Stimulated activated naive B cell treated with anti-CD40 and anti-IgM and Interleukin-4, amounts not matched to agents 10 μg/mL and 1 μg/mL and 100 μg/mL, for 72 hours (primary cell): ENCODE measurements at regions not wholly inside any gene's neighbourhood (a gene's known extent, or its start where the extent isn't known, plus 50 kb on each side); places are given as distances from the start of the nearest gene placed in this dataset.

Source experiments
- ATAC-seq, 2 donors: fragments of 150-1000 bp; cut with Tn5 transposase; replicated peaks; 2 replicates each; pipeline ENCODE4 v1.10.0; 2021; ENCODE audit warnings: moderate library complexity in 1 of 2
- DNase-seq: peaks from one replicate; pipeline ENCODE4 v3.0.0; 2021
- H3K27ac Mint-ChIP-seq: one replicate; pipeline ENCODE4 v1.8.0; 2022; ENCODE audit warnings: mild to moderate bottlenecking, mixed read lengths
- H3K27me3 Mint-ChIP-seq, 2 donors: one replicate each; pipeline ENCODE4 v1.8.0; 2022; ENCODE audit warnings: mixed read lengths in 2 of 2
- H3K36me3 Mint-ChIP-seq, 2 donors: one replicate each; pipeline ENCODE4 v1.8.0; 2022; ENCODE audit warnings: mixed read lengths in 2 of 2, mild to moderate bottlenecking in 1 of 2
- H3K4me1 Mint-ChIP-seq, 2 donors: one replicate each; pipeline ENCODE4 v1.8.0; 2022; ENCODE audit warnings: mixed read lengths in 2 of 2, mild to moderate bottlenecking in 1 of 2
- H3K4me3 Mint-ChIP-seq, 2 donors: one replicate each; pipeline ENCODE4 v1.8.0; 2022; ENCODE audit warnings: mild to moderate bottlenecking in 2 of 2, mixed read lengths in 2 of 2, moderate library complexity in 1 of 2
- H3K9me3 Mint-ChIP-seq, 2 donors: one replicate each; pipeline ENCODE4 v1.8.0; 2022; ENCODE audit warnings: mixed read lengths in 2 of 2, mild to moderate bottlenecking in 1 of 2

- Mint-ChIP-seq H3K27ac (no peak overlapping the region), H3K4me3 (no peak overlapping the region), H3K4me1 (no peaks in the 10 kb centered on the region), H3K36me3 (no peaks in the 10 kb centered on the region), H3K9me3 (no peaks in the 10 kb centered on the region), H3K27me3 (peaks cover 43 to 47% of the 10 kb centered on the region in 2 donors)
- DNase-seq = no peak
- no peak for ATAC-seq
These were observed 50.4 kb upstream of the CD82 start for GRCh38 chr11:44515048-44515447.
